H9 (cell line): ENCODE measurements at regions not wholly inside any gene's neighbourhood (a gene's known extent, or its start where the extent isn't known, plus 50 kb on each side); places are given as distances from the start of the nearest gene placed in this dataset.

Source experiments
- DNase-seq: peaks from one replicate; pipeline ENCODE4 v3.0.0-alpha.2; 2017
- H2AFZ ChIP-seq: one replicate; pipeline ENCODE4 v1.6.1; 2013; ENCODE audit warnings: mild to moderate bottlenecking, low read length, control low read depth, moderate library complexity
- H2AK5ac ChIP-seq: 2 replicates; pipeline ENCODE4 v1.6.1; 2013; ENCODE audit warnings: low read length, control low read depth, mixed read lengths; ENCODE audit not compliant: insufficient read length
- H2BK120ac ChIP-seq: one replicate; pipeline ENCODE4 v1.6.1; 2013; ENCODE audit warnings: low read depth, mild to moderate bottlenecking, low read length, control low read depth, inconsistent platforms; ENCODE audit not compliant: poor library complexity, severe bottlenecking
- H2BK12ac ChIP-seq: 2 replicates; pipeline ENCODE4 v1.6.1; 2013; ENCODE audit warnings: low read length, control low read depth, mixed read lengths, low read depth; ENCODE audit not compliant: insufficient read length
- H2BK15ac ChIP-seq: 2 replicates; pipeline ENCODE4 v1.6.1; 2013; ENCODE audit warnings: low read depth, low read length, control low read depth
- H2BK20ac ChIP-seq: one replicate; pipeline ENCODE4 v1.6.1; 2013; ENCODE audit warnings: low read depth, mild to moderate bottlenecking, low read length, control low read depth, inconsistent platforms; ENCODE audit not compliant: poor library complexity, severe bottlenecking
- H2BK5ac ChIP-seq: 2 replicates; pipeline ENCODE4 v1.6.1; 2013; ENCODE audit warnings: low read length, control low read depth, mixed read lengths; ENCODE audit not compliant: insufficient read length
- H3K14ac ChIP-seq: 2 replicates; pipeline ENCODE4 v1.6.1; 2013; ENCODE audit warnings: low read length, control low read depth; ENCODE audit not compliant: insufficient read depth
- H3K18ac ChIP-seq: 2 replicates; pipeline ENCODE4 v1.6.1; 2013; ENCODE audit warnings: low read depth, mild to moderate bottlenecking, mixed read lengths, low read length, control low read depth; ENCODE audit not compliant: insufficient read length
- H3K23ac ChIP-seq: 2 replicates; pipeline ENCODE4 v1.6.1; 2013; ENCODE audit warnings: low read length, control low read depth, mixed read lengths, low read depth; ENCODE audit not compliant: insufficient read length
- H3K23me2 ChIP-seq: 2 replicates; pipeline ENCODE4 v1.6.1; 2013; ENCODE audit warnings: low read depth, mild to moderate bottlenecking, mixed read lengths, low read length, control low read depth; ENCODE audit not compliant: insufficient read length, poor library complexity, severe bottlenecking
- H3K27ac ChIP-seq: 2 replicates; pipeline ENCODE4 v1.5.1; 2013; ENCODE audit warnings: low read length, control low read depth, mixed read lengths, low read depth; ENCODE audit not compliant: insufficient read length
- H3K27me3 ChIP-seq: 2 replicates; pipeline ENCODE4 v1.6.1; 2013; ENCODE audit warnings: low read length, control low read depth, inconsistent platforms; ENCODE audit not compliant: insufficient read depth
- H3K4ac ChIP-seq: 2 replicates; pipeline ENCODE4 v1.6.1; 2013; ENCODE audit warnings: low read depth, mild to moderate bottlenecking, control low read depth, inconsistent platforms, low read length, moderate library complexity
- H3K4me1 ChIP-seq: 2 replicates; pipeline ENCODE4 v1.6.1; 2013; ENCODE audit warnings: low read length, control low read depth, inconsistent platforms; ENCODE audit not compliant: insufficient read depth
- H3K4me2 ChIP-seq: 2 replicates; pipeline ENCODE4 v1.6.1; 2013; ENCODE audit warnings: low read length, control low read depth, mixed read lengths; ENCODE audit not compliant: insufficient read length, insufficient read depth
- H3K56ac ChIP-seq: 2 replicates; pipeline ENCODE4 v1.6.1; 2013; ENCODE audit warnings: low read depth, mild to moderate bottlenecking, mixed read lengths, low read length, control low read depth; ENCODE audit not compliant: insufficient read length
- H3K79me1 ChIP-seq: 2 replicates; pipeline ENCODE4 v1.6.1; 2013; ENCODE audit warnings: low read depth, mild to moderate bottlenecking, moderate library complexity, low read length, control low read depth, inconsistent platforms; ENCODE audit not compliant: insufficient read depth, poor library complexity, severe bottlenecking
- H3K79me2 ChIP-seq: 2 replicates; pipeline ENCODE4 v1.6.1; 2013; ENCODE audit warnings: low read length, control low read depth, inconsistent platforms; ENCODE audit not compliant: insufficient read depth
- H3K9ac ChIP-seq: 2 replicates; pipeline ENCODE4 v1.6.1; 2013; ENCODE audit warnings: low read length, control low read depth, mixed read lengths; ENCODE audit not compliant: insufficient read length; ENCODE audit errors: extremely low read depth
- H3K9me3 ChIP-seq: one replicate; pipeline ENCODE4 v1.6.1; 2013; ENCODE audit warnings: low read depth, low read length, inconsistent platforms; ENCODE audit not compliant: control insufficient read depth
- H3T11ph ChIP-seq: one replicate; pipeline ENCODE4 v1.6.1; 2013; ENCODE audit warnings: mild to moderate bottlenecking, low read length, control low read depth, inconsistent platforms
- H4K20me1 ChIP-seq: one replicate; pipeline ENCODE4 v1.6.1; 2013; ENCODE audit not compliant: control insufficient read depth, insufficient read length, insufficient read depth
- H4K5ac ChIP-seq: 2 replicates; pipeline ENCODE4 v1.6.1; 2013; ENCODE audit warnings: low read depth, mild to moderate bottlenecking, mixed read lengths, low read length, control low read depth; ENCODE audit not compliant: insufficient read length
- H4K8ac ChIP-seq: replicated peaks from 2 replicates; pipeline ENCODE4 v1.6.1; 2013; ENCODE audit warnings: low read length, control low read depth, mixed read lengths, low read depth; ENCODE audit not compliant: insufficient read length
- H4K91ac ChIP-seq: 2 replicates; pipeline ENCODE4 v1.6.1; 2013; ENCODE audit warnings: low read depth, mild to moderate bottlenecking, moderate library complexity, mixed read lengths, low read length, control low read depth; ENCODE audit not compliant: insufficient read length
- H3K27ac Mint-ChIP-seq, 3 experiments: 2 replicates in 2 of 3; 3 replicates in 1 of 3; pipeline ENCODE4 v1.8.0; 2020 to 2021; ENCODE audit warnings: mixed read lengths in 3 of 3, mild to moderate bottlenecking in 1 of 3, moderate library complexity in 1 of 3
- H3K27me3 Mint-ChIP-seq: 2 replicates; pipeline ENCODE4 v1.8.0; 2021; ENCODE audit warnings: low read depth, mild to moderate bottlenecking, moderate library complexity, mixed read lengths
- H3K36me3 Mint-ChIP-seq, 3 experiments: 2 replicates in 2 of 3; 3 replicates in 1 of 3; pipeline ENCODE4 v1.8.0; 2020 to 2021; ENCODE audit warnings: low read depth in 3 of 3, mixed read lengths in 3 of 3; ENCODE audit not compliant: insufficient read depth in 1 of 3
- H3K4me1 Mint-ChIP-seq, 2 experiments: 2 replicates each; pipeline ENCODE4 v1.8.0; 2020; ENCODE audit warnings: mixed read lengths in 2 of 2
- H3K4me3 Mint-ChIP-seq, 2 experiments: 2 replicates in 1 of 2; 3 replicates in 1 of 2; pipeline ENCODE4 v1.8.0; 2020 to 2021; ENCODE audit warnings: mild to moderate bottlenecking in 2 of 2, mixed read lengths in 2 of 2, moderate library complexity in 1 of 2
- H3K9me3 Mint-ChIP-seq, 2 experiments: 2 replicates in 1 of 2; 3 replicates in 1 of 2; pipeline ENCODE4 v1.8.0; 2020; ENCODE audit warnings: mild to moderate bottlenecking in 2 of 2, mixed read lengths in 2 of 2, moderate library complexity in 1 of 2
- WGBS: extraction: QIAGEN DNeasy Blood & Tissue Kit; methylation state at CpG from one replicate; pipeline ENCODE4 v1.1.7; 2013; ENCODE audit warnings: missing lambda C conversion rate, low lambda C conversion rate, mixed read lengths; ENCODE audit not compliant: insufficient read length; ENCODE audit errors: extremely low coverage; 5-methylcytosine and 5-hydroxymethylcytosine counted together
- TF ChIP-seq, protein P1 (sequence below): fragments of 200-600 bp; sonication (generic); conservative IDR thresholded peaks from 3 replicates; pipeline ENCODE4 v1.8.0; 2021; ENCODE audit warnings: antibody characterized with exemption, mild to moderate bottlenecking

DNA sequence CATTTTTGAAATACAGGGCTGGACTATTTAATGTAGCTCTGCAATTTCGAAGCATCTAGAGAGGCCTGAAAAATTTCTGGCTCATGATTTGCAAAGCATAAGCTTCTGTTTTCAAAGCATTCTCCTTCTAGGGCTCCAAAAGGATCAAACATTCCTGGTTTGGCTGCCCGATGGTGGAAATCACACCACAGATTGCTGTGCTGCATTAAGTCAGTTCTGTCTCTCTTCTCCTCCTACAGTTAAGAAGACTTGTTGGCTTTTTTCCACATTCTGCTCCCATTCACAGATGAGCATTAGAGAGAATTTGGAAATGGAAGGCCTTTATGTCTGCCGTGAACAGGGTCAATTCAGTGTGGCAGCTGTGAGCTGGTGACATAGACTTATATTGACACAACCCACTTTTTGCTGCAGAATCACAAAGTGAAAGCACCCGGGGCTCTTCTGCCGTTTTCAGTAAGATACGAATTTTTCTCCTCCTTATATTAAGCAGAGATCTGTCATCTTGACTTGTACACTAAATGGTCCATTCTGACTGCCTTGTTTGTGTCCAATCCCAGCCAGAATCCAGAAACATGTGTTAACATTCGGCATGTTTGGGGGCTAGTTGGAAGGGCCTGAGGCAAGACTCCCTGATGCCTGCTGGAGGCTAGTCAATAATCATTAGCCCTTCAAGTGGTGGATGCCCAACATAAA is 330.8 kb upstream of the DEFB112 start:
- Histone ChIP-seq H2AFZ (no peak overlapping the region), H3K79me2 (no peaks in the 10 kb centered on the region), H2BK5ac (no peak overlapping the region), H3K9me3 (no peaks in the 10 kb centered on the region), H2BK15ac (no peak overlapping the region), H4K8ac (no peak overlapping the region), H3K23me2 (no peaks in the 10 kb centered on the region), H3K18ac (no peak overlapping the region), H4K20me1 (no peaks in the 10 kb centered on the region), H3K27me3 (no peaks in the 10 kb centered on the region), H3K56ac (no peak overlapping the region), H2BK20ac (no peak overlapping the region), H3K4me1 (no peaks in the 10 kb centered on the region), H3K4ac (no peak overlapping the region), H3K23ac (no peak overlapping the region), H4K5ac (no peak overlapping the region), H3K27ac (no peak overlapping the region), H2BK120ac (no peak overlapping the region), H3K79me1 (no peaks in the 10 kb centered on the region), H3K14ac (no peak overlapping the region), H3T11ph (no peak overlapping the region), H4K91ac (no peak overlapping the region), H2AK5ac (no peak overlapping the region), H3K4me2 (no peak overlapping the region), H3K9ac (no peak overlapping the region), H2BK12ac (no peak overlapping the region)
- TF ChIP-seq, protein P1, sequence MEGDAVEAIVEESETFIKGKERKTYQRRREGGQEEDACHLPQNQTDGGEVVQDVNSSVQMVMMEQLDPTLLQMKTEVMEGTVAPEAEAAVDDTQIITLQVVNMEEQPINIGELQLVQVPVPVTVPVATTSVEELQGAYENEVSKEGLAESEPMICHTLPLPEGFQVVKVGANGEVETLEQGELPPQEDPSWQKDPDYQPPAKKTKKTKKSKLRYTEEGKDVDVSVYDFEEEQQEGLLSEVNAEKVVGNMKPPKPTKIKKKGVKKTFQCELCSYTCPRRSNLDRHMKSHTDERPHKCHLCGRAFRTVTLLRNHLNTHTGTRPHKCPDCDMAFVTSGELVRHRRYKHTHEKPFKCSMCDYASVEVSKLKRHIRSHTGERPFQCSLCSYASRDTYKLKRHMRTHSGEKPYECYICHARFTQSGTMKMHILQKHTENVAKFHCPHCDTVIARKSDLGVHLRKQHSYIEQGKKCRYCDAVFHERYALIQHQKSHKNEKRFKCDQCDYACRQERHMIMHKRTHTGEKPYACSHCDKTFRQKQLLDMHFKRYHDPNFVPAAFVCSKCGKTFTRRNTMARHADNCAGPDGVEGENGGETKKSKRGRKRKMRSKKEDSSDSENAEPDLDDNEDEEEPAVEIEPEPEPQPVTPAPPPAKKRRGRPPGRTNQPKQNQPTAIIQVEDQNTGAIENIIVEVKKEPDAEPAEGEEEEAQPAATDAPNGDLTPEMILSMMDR: no peak
- Mint-ChIP-seq H3K4me3 (no peak overlapping the region), H3K27ac (no peak overlapping the region), H3K27me3 (no peaks in the 10 kb centered on the region), H3K4me1 (no peaks in the 10 kb centered on the region), H3K9me3 (peaks cover 2 to 4% of the 10 kb centered on the region in 2 experiments; a peak in 3 of 5 replicates), H3K36me3 (peaks cover 0 to 2% (median 0%) of the 10 kb centered on the region in 3 experiments; a peak in 1 of 7 replicates)
- WGBS: no CpG with 5 or more reads among the region's 7 CpGs
- no peak for DNase-seq
